ENCODE measurements at regions not wholly inside any gene's neighbourhood (a gene's known extent, or its start where the extent isn't known, plus 50 kb on each side); places are given as distances from the start of the nearest gene placed in this dataset.

DNA sequence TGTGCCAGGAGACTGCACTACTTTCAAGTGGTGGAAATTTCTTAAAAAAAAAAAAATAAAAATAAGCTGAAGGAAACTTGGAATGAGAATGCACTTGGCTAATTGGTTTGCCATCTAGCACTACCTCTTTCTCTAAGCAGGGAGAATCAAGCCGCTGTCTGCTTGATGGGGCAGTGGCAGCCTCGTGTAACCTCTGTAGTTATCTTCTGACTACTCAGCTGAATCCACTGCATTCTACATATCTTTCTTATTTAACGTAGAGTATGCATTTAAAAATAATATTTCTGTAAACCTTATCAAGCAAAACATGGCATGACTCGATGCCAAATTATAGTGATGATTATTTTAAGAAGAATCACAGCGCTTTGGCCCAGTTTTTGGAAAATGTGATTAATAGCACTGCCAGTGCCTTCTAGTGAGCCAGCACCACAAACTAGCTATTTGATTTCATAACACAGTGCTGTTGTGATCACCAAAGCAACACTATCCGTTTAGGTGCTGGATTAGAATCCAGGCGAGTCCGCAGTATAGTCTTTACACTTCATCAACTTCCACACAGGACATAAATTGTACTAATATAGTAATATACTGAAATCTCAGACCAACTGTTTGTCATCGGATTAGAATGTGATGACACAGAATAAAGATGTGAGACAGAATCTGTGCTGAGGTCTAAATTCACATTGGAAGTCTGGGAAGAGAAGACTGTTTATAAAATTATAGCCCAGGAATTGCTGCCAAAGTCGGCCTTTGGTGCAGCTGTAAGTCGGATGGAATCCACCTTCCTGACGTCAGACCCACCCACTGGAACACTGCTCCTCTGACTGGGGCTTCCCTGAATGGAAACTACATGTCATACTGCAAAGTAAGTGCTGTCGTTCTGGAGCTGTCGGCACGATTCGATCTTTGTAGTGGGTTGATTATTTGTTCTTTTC lies 136.5 kb upstream of the ETAA1 start:
- peak overlapping the region; percentile 95 for H2BK15ac ChIP-seq (ENCODE audit: low read depth, low read length)
- peak overlapping the region; percentile 99 for H2BK120ac ChIP-seq (ENCODE audit: low read depth, low read length)
- H2BK20ac ChIP-seq (ENCODE audit: low read depth, low read length), result peak overlapping the region; percentile 98
- peak overlapping the region; percentile 63 for H3K27ac ChIP-seq (ENCODE audit: insufficient read depth, low read length)
- H4K8ac ChIP-seq (ENCODE audit: low read depth in 2 of 2, low read length in 2 of 2), result peak overlapping the region; percentile 86 to 94
- peak overlapping the region; percentile 99 for H2BK5ac ChIP-seq (ENCODE audit: low read depth, low read length, poor library complexity, severe bottlenecking)
- H3K18ac ChIP-seq (ENCODE audit: low read depth, low read length), result peak overlapping the region; percentile 79
- ChIA-PET CTCF (no interaction called here), POLR2A (ENCODE audit: unreplicated experiment) (interaction anchor here (0.5 kb wide), 2 partner anchors 134 to 828 kb away, joined by 3 to 6 read pairs; no protein-coding TSS in a partner anchor)
- peak overlapping the region; percentile 23; the same call in 1 of the 2 replicates for H3K4me3 ChIP-seq (ENCODE audit: insufficient read depth, low read depth, low read length)
- peak overlapping the region; percentile 99 for H3K56ac ChIP-seq (ENCODE audit: extremely low read depth, insufficient read depth, low read length)
- DNase-seq (peak; percentile 100), ATAC-seq (ENCODE audit: low read depth) (peak; percentile 76)
- H3K4me1 ChIP-seq (ENCODE audit: control insufficient read depth, insufficient read depth, low read length), result peaks cover 16% of the 10 kb centered on the region
- intact Hi-C loops (cut with micrococcal nuclease), result loop anchor here (1.0 to 2.0 kb wide), 3 partner anchors 30 to 826 kb away; partner anchors contain the start of genes ETAA1 and MEIS1
- WGBS, 2 experiments (ENCODE audit: extremely low coverage in 2 of 2, insufficient read length in 1 of 2), result 0% methylated on average over 1 of the region's 16 CpGs; no CpG with 5 or more reads in 1 of the 2 experiments
- H3K23ac ChIP-seq (ENCODE audit: low read depth, low read length), result peak overlapping the region; percentile 95
- peak overlapping the region; percentile 52 for H2AFZ ChIP-seq (replicated peaks; ENCODE audit: low read length, poor library complexity)
- H3K9ac ChIP-seq (ENCODE audit: low read depth, low read length), result peak overlapping the region; percentile 70; the same call in 1 of the 2 replicates
- peaks cover 7 to 12% of the 10 kb centered on the region in 2 experiments for H3K79me1 ChIP-seq (ENCODE audit: low read depth in 1 of 2, low read length in 2 of 2)
- H2AK9ac ChIP-seq (replicated peaks; ENCODE audit: low read depth, low read length, poor library complexity), result no peak overlapping the region
- no peaks in the 10 kb centered on the region for H4K20me1 ChIP-seq (ENCODE audit: insufficient read depth, low read length)
- peak overlapping the region; percentile 86 for H2AK5ac ChIP-seq (ENCODE audit: low read depth, low read length)
- peak overlapping the region; percentile 95 for H4K91ac ChIP-seq (ENCODE audit: insufficient read depth, low read depth, low read length)
- peak overlapping the region; percentile 95 for H3K4ac ChIP-seq (ENCODE audit: low read depth, low read length)
- H3K27me3 ChIP-seq (ENCODE audit: control insufficient read depth, insufficient read depth, low read length), result no peaks in the 10 kb centered on the region
- peak overlapping the region; percentile 92 for H3K14ac ChIP-seq (replicated peaks; ENCODE audit: low read depth, low read length)
- no TSS peak for BruUV-seq (replicated peaks)
- dilution Hi-C loops (cut with HindIII; ENCODE audit: low sequenced_read_pairs, unreplicated experiment), result no loop called here
- H4K5ac ChIP-seq (ENCODE audit: low read depth, low read length), result peak overlapping the region; percentile 78
- H3K36me3 ChIP-seq (ENCODE audit: control insufficient read depth, insufficient read depth, low read length), result no peaks in the 10 kb centered on the region
- H3K9me3 ChIP-seq (ENCODE audit: control insufficient read depth, insufficient read depth, low read length), result no peaks in the 10 kb centered on the region
- peak overlapping the region; percentile 67 for H3K4me2 ChIP-seq (ENCODE audit: low read depth, low read length)
- H3K9me1 ChIP-seq (ENCODE audit: insufficient read depth, low read length), result peaks cover 6% of the 10 kb centered on the region
- in situ Hi-C loops (cut with MboI; ENCODE audit: low sequenced_read_pairs), result no loop called here
- TF ChIP-seq SMC3 (IDR thresholded peaks at IDR 0.05; ENCODE audit: low read depth, low read length) (peak; percentile 32; the same call in 1 of the 2 replicates), FOS (IDR thresholded peaks at IDR 0.05; ENCODE audit: low read depth, low read length) (peak; percentile 93), MXI1 (IDR thresholded peaks at IDR 0.05; ENCODE audit: borderline replicate concordance, low read depth, low read length) (no peak), CTCF (conservative IDR thresholded peaks at IDR 0.05; ENCODE audit: low read depth, low read length) (no peak), MAZ (IDR thresholded peaks at IDR 0.05; ENCODE audit: borderline replicate concordance, low read depth, low read length) (peak; percentile 62; the same call in 1 of the 2 replicates), NFE2L2 (IDR thresholded peaks at IDR 0.05; ENCODE audit: low read depth, low read length) (peak; percentile 69; the same call in 1 of the 2 replicates), BHLHE40 (IDR thresholded peaks at IDR 0.05; ENCODE audit: low read depth, low read length) (peak; percentile 89), CHD1 (IDR thresholded peaks at IDR 0.05; ENCODE audit: low read depth, low read length) (no peak; the same call in 1 of the 2 replicates), RCOR1 (IDR thresholded peaks at IDR 0.05; ENCODE audit: insufficient replicate concordance, low read length) (no peak), RAD21 (IDR thresholded peaks at IDR 0.05; ENCODE audit: low read length) (peak; percentile 53), POLR2A (IDR thresholded peaks at IDR 0.05; ENCODE audit: low read depth, low read length) (peak; percentile 66), MAFK (IDR thresholded peaks at IDR 0.05; ENCODE audit: low read depth, low read length) (peak; percentile 65), CEBPB (IDR thresholded peaks at IDR 0.05; ENCODE audit: low read depth, low read length) (peak; percentile 69), RFX5 (IDR thresholded peaks at IDR 0.05; ENCODE audit: low read depth, low read length) (no peak)
- TF ChIP-seq, protein P1, sequence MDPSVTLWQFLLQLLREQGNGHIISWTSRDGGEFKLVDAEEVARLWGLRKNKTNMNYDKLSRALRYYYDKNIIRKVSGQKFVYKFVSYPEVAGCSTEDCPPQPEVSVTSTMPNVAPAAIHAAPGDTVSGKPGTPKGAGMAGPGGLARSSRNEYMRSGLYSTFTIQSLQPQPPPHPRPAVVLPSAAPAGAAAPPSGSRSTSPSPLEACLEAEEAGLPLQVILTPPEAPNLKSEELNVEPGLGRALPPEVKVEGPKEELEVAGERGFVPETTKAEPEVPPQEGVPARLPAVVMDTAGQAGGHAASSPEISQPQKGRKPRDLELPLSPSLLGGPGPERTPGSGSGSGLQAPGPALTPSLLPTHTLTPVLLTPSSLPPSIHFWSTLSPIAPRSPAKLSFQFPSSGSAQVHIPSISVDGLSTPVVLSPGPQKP (IDR thresholded peaks at IDR 0.05; ENCODE audit: borderline replicate concordance, low read depth, low read length), result no peak

Data from IMR-90 (cell line).